HG02870 (cell line): ENCODE measurements at regions not wholly inside any gene's neighbourhood (a gene's known extent, or its start where the extent isn't known, plus 50 kb on each side); places are given as distances from the start of the nearest gene placed in this dataset.

ENCODE experiments used
- ATAC-seq: cut with Tn5 transposase; IDR thresholded peaks from one replicate; pipeline ENCODE4 v1.9.1; 2021; ENCODE audit warnings: mild to moderate bottlenecking, moderate library complexity; ENCODE audit not compliant: unreplicated experiment

- ATAC-seq, result no peak
Observed at GRCh38 chr3:30069056-30069455, 537.3 kb upstream of the TGFBR2 start.

DNA sequence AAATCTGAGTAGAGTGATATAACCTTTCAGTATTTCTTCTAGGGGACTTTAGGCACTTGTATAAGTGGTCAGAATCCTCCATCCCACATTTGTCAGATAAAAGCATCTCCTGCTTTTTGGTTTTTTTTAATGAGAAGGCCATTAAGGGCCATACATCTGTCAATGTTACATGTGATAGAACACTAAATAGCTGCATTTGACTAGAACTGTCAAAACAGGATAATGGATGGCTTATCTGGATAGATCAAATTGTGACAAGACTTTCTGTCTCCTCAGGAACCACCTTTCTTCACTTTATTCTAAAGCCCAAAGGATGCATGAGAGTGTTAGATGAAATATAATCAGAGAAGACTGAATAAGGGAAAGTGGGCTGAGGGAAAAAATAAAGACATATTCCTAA lies 533.4 kb upstream of the TGFBR2 start:
- ATAC-seq, result no peak

DNA sequence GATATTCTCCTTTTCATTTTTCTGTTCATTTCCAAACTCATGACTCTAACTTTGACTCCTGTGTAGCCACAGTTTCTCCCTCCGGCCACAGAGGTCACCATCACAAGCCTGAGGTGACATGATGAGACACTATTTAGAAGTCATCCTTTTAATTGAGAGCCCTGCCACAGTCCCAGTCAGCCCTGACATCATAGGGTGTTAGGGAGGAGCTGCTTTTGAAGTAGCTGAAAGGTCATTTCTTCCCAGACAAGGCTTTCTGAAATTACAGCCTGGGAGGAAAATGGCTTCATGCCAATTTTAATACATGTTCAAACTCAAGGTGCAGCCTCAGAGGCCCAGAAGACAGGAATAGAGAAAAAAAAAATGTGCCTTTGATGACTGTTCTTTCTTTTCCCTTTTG lies 532.8 kb upstream of the TGFBR2 start:
- no peak for ATAC-seq

DNA sequence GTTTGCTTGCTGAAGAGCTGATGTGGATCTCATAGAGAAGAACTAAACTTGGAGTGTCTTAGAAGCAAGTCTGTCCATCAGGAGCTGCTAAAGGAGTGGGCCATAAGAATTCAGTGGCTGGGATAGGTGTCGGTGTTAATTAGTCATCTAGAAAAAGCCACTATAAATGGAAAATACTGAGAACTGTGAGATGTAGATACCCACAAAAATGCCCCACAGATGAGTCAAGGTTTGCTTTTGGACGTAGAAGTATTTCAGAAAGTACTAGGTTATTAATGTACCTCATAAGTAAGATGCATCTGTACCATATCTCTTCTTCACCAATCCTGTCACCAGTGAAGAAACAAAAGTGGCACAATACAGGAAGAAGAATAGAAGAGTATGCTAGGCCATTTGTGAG lies 530.9 kb upstream of the TGFBR2 start:
- ATAC-seq, result no peak

GRCh38 chr3:30076899-30077298 lies 529.5 kb upstream of the TGFBR2 start:
- ATAC-seq, result no peak

GRCh38 chr3:30077746-30078145 lies 528.7 kb upstream of the TGFBR2 start:
- ATAC-seq, result no peak

GRCh38 chr3:30078736-30079135 lies 527.7 kb upstream of the TGFBR2 start:
- ATAC-seq, result no peak

DNA sequence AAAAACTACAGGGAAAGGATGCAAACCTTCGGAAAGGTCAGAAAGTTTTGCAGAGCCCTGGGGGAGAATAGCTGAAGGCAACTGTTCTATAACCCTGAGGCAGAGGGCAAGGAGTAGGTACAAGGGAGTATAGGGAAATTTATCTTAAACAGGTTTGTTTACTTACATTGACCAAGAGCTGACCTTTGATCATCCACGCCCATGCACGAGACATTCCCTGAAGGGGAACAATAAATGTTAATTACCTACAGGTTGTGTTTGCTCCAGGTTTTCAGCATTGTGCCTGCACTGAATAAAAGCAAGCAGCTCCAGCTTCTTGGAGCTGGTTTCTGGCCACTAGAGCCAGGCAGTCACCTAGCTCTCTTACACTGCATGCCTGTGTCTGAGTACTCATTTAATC lies 524.5 kb upstream of the TGFBR2 start:
- ATAC-seq, result no peak

DNA sequence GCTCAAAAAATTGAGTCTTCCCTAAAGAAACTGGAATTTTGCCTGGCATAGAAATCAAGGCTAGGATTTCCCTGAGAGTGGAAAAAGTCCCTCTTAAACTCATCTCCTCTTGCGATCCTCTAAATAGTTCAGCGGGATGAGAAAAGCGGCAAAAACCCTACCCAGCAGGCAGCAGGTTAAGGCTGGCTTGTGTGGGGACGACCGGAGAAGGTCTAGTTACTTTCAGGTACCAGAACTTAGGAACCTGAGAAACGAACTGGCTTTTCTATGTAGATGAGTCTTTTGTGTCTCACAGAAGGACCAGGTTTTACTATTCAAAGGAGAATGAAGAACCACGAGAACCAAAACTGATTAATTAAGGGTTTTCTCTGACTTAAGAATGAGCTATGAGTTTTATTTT lies 523.7 kb upstream of the TGFBR2 start:
- ATAC-seq, result no peak

- no peak for ATAC-seq
Observed at GRCh38 chr3:30083315-30083714, 523.1 kb upstream of the TGFBR2 start.

DNA sequence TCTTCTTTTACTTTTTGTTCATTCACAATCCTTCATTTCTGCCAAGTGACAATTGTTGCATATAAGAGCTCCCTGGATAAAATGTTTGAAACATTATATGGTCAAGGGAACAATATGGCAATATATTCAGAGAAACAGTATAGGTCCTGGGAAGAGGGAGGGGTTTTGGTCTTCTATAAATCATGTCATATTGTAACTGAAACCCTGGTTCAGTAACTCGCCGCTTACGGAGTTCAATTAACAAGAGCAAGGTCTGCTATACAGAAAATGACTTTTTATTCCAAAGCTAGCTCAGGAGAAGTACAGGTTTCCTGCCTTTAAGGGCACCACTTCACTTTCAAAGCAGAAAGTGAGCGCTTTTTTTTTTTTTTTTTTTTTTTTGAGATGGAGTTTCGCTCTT lies 522.1 kb upstream of the TGFBR2 start:
- no peak for ATAC-seq

DNA sequence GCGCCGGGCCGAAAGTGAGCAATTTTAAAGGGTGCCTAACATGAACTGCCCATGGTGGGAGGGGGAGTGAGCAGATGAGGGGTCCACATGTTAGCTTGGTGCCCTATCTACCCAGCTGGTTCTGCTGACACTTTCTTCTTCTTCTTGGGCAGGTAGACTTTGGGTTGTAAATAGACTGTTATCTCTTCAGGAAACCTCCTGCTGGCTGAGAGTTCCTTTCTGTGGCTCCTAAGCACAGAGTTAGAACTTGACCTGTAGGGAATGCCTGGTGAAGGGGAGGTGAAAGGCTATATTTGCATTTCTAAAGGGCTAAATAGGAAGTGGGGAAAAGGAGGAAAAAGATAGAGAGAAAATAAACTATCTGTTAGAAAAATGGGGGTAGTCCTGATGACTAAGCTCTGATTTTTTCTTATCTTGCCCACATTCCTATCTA lies 521.4 kb upstream of the TGFBR2 start:
- no peak for ATAC-seq

DNA sequence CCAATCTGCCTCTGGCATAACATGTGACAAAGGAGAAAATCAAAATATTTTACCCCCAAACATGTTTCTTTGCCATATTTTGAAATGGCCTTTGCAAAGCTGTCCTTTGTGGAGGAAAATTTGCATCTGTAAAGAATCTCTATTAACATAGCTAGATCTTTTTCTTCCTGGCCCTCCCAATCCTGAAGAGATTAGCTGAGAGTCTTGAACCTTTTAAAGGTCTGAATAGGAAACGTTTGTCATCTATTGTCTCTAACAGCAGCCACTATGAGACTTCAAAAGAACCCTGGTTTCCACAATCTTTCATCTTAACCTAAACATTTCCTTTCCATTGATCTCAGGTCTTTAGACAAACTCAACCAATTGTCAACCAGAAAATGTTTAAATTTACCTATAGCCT lies 520.9 kb upstream of the TGFBR2 start:
- no peak for ATAC-seq

DNA sequence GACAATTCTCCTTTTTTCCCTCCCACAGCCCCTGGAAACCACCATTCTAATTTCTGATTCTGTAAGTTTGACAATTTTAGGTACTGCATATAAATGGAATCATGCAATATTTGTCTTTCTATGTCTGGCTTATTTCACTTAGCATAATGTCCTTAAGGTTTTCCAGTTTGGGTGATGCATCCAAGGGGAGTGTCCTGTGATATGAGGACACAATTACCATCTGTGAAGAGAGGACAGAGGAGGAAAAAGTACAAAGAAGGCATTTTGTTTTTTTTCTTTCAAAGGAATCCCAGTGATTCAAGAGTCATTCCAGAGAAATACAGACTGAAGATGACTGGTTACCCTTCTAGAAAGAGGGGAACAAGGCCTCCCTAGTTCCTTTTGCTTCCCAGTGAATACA lies 514.7 kb upstream of the TGFBR2 start:
- no peak for ATAC-seq

DNA sequence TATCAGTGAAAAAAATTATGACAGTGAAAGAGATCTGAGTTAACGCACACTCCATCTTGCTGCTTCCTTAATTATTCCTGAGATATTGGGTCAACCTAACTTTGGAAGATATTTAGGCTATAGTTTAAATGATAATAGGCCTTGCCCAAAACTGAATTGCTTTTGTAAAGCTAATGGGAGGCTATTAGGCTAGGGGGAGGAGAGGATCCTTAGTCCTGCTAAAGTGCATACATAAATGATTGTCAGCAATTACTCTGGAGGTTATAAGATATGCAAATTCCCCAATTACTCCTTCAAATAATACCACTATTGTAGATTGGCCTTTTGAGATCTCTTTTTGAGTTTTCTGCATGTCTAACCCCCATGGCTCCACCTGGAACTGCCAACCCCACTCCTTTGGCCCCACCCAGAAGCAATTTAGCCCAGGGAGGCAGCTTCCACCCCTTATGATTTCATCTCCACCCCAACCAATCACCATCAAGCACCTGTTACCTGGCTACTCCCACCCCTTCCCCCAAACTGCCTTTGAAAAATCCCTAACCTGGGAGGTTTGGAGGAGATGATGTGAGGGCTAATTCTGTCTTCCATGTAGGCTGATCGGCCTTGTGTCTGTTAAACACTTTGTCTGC lies 509.3 kb upstream of the TGFBR2 start:
- ATAC-seq, result no peak

DNA sequence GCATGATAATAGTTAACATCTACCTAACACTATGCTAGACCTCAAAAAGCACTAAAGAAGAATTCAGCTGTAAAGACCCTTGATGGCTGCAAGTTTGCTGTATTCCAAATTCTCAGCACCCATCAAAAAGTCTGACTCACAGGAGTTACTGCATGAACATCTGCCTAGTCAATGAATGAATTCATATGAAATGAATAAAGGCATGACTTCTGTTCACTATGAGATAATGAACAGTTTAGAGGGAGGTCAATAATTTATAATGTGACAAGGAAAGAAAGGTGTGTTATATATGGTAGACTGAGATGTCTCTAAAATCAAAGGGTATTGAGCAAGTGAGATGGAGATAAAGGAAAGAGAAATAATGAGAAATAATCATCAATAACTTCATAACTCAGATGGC lies 508.2 kb upstream of the TGFBR2 start:
- no peak for ATAC-seq

GRCh38 chr3:30098653-30099455 lies 507.5 kb upstream of the TGFBR2 start:
- ATAC-seq, result no peak

DNA sequence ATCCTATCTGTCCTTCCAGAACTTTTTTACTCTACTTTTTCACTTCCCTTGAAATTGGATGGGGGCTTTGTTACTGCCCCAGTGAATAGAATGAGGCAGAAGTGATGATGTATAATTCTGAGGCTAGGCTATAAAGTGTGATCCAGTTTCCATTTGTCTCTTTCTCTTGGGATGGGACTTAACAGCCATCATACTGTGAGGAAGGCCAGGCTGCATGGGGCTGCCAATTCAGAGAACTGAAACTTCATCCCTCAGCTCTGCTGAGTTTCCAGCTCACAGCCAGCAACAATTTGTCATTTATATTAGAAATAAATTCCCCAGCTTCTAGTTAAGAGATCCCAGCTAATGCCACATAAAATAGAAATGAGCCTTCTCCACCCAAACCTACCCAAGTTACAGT lies 504.0 kb upstream of the TGFBR2 start:
- ATAC-seq, result no peak

DNA sequence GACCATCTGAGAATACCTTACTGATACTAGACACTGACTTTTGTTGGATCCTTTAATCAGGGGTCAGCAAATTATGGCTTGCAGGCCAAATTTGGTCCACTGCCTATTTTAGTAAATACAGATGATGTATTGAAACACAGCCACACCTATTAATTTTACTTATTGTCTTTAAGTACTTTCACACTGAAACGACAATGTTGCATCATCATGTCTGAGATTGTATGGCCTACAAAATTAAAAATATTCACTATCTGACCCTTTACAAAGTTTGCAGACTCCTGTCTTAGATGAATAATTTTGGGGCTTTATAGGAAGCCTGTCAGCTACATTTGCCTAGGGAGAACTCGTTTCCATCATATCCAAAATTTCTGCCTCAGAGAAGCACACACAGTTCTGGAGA lies 503.2 kb upstream of the TGFBR2 start:
- no peak for ATAC-seq

DNA sequence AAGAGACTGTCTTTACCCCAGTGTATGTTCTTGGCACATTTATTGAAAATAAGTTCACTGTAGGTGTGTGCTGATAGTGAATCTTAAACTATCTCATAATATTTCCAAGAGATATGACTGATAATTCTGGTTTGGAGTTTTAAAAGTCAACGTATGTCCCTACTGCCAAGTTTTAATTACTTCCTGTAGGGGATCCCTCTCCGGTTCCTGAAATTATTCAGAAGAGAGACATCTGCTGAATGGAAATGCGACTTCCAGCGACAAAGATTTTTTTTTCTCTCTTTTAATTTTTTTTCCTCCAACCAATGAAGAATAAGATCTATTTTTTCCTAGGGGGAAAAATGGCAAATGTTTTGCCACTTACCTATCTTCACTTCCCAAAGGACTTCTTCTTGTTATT lies 498.9 kb upstream of the TGFBR2 start:
- no peak for ATAC-seq

GRCh38 chr3:30112411-30112810 lies 494.0 kb upstream of the TGFBR2 start:
- ATAC-seq, result no peak

DNA sequence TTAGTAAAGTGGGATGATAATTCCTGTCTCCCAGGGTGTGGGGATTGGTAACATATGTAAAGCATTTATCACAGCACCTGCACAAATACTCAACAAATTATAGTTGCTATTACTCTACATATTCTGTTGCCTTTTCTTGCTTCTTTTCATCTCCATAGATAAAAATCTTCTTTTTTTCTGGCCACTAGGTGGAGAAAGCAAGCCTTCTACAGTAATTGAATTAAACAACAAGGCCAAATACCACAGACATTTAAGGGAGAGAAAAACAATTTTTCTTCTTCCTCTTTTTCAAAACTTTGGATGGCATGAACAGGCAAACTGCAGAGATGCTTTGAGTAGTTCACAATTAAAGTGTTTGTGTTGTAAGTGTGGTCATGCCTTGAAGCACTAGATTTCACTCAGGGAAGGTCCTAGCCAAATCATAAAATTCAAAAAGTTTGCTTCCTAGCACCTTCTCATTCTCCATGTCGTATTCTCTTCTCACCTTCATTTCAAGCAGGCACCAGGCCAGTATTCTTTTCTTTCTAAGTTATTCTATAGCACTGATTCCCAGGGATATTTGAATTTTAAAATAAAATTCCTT lies 493.4 kb upstream of the TGFBR2 start:
- no peak for ATAC-seq
